Upper lobe of left lung (tissue), 6 donors: ENCODE measurements at regions not wholly inside any gene's neighbourhood (a gene's known extent, or its start where the extent isn't known, plus 50 kb on each side); places are given as distances from the start of the nearest gene placed in this dataset.

Experiments
- ATAC-seq, 2 donors: fragments of 200-7000 bp; cut with Tn5 transposase; one replicate each; pipeline ENCODE4 v1.9.1; 2022; ENCODE audit warnings: mild to moderate bottlenecking in 2 of 2, moderate library complexity in 2 of 2; ENCODE audit not compliant: low FRiP score in 2 of 2
- DNase-seq, 2 donors: peaks; one replicate each; pipeline ENCODE4 v3.0.0-alpha.2; 2019 to 2020
- H3K27ac ChIP-seq, 4 donors: fragments of 200-600 bp; sonication (generic); one replicate each; pipeline ENCODE4 v1.5.1; 2016 to 2019
- H3K27me3 ChIP-seq, 4 donors: fragments of 200-600 bp; sonication (generic); one replicate each; pipeline ENCODE4 v1.5.1; 2017 to 2019
- H3K36me3 ChIP-seq, 4 donors: fragments of 200-600 bp; sonication (generic); one replicate each; pipeline ENCODE4 v1.5.1; 2016 to 2019
- H3K4me1 ChIP-seq, 4 donors: fragments of 200-600 bp; sonication (generic); one replicate each; pipeline ENCODE4 v1.5.1; 2018 to 2019
- H3K4me3 ChIP-seq, 4 donors: fragments of 200-600 bp; sonication (generic); one replicate each; pipeline ENCODE4 v1.5.1; 2017 to 2019; ENCODE audit warnings: mild to moderate bottlenecking in 2 of 4, moderate library complexity in 1 of 4
- H3K9me3 ChIP-seq, 4 donors: fragments of 200-600 bp; sonication (generic); one replicate each; pipeline ENCODE4 v1.5.1; 2018 to 2019
- CTCF ChIP-seq, 6 experiments: fragments of 450-650 bp in 4 of 6; fragments of 200-600 bp in 2 of 6; sonication (generic) in 2 of 6; IDR thresholded peaks; one replicate each; pipeline ENCODE4 v1.5.1; 2016 to 2019; ENCODE audit warnings: antibody characterized with exemption in 6 of 6
- EP300 ChIP-seq, 4 donors: sonication (generic); formaldehyde crosslinking; IDR thresholded peaks; one replicate each; pipeline ENCODE4 v1.5.1; 2017; ENCODE audit warnings: antibody characterized with exemption in 4 of 4, control low read depth in 2 of 4
- POLR2A ChIP-seq, 4 donors: fragments of 450-650 bp; IDR thresholded peaks; one replicate each; pipeline ENCODE4 v1.5.1; 2016 to 2017; ENCODE audit warnings: antibody characterized with exemption in 4 of 4, mild to moderate bottlenecking in 2 of 4
- POLR2AphosphoS5 ChIP-seq, 2 donors: sonication (generic); formaldehyde crosslinking; IDR thresholded peaks; one replicate each; pipeline ENCODE4 v1.5.1; 2017; ENCODE audit warnings: antibody characterized with exemption in 2 of 2
- WGBS, 2 donors: methylation state at CpG; one replicate each; pipeline ENCODE4 v1.1.5; 2017 to 2018; 5-methylcytosine and 5-hydroxymethylcytosine counted together
- donor health status: DM: no; HTN: no; CAD: no; lungs with moderate emphysema.
- donor health status: DM: no; HTN: yes; CAD: no; lungs with severe emphysema.

DNA sequence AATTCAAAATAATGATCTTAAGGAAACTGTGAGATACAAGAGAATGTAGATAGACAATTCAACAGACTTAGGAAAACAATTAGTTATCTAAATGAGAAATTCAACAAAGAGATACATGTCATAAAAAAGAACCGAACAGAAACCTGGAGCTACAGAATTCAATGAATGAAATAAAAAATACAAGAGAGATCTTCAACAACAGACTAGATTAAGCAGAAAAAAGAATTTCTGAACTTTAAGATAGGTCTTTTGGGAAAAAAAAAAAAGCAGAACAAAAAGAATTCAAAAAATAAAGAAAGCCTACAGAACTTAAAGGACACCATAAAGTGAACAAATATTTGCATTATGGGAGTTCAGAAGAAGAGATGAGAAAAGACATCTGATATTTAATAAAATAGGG lies 129.1 kb upstream of the FOXK1 start:
- 90 to 96% methylated on average over 1 of the region's 1 CpG for WGBS, 2 donors
- Histone ChIP-seq H3K27ac (no peak overlapping the region), H3K27me3 (no peaks in the 10 kb centered on the region), H3K36me3 (no peaks in the 10 kb centered on the region), H3K4me3 (no peak overlapping the region), H3K9me3 (peaks cover 0 to 19% (median 10%) of the 10 kb centered on the region in 4 donors), H3K4me1 (no peaks in the 10 kb centered on the region)
- DNase-seq (no peak), ATAC-seq (no peak)
- TF ChIP-seq EP300 (IDR thresholded peaks at IDR 0.05) (no peak), POLR2AphosphoS5 (IDR thresholded peaks at IDR 0.05) (no peak), POLR2A (IDR thresholded peaks at IDR 0.05) (no peak), CTCF (IDR thresholded peaks at IDR 0.05) (no peak)

GRCh38 chr7:4556868-4557793 lies 125.0 kb upstream of the FOXK1 start:
- H3K9me3 ChIP-seq, result peaks cover 0 to 19% (median 9%) of the 10 kb centered on the region in 4 donors
- WGBS, 2 donors, result 77 to 78% methylated on average over 17 to 18 of the region's 18 CpGs
- H3K4me1 ChIP-seq, result no peaks in the 10 kb centered on the region
- no peak overlapping the region for H3K27ac ChIP-seq
- no peak for ATAC-seq
- H3K4me3 ChIP-seq, result no peak overlapping the region
- TF ChIP-seq POLR2AphosphoS5 (IDR thresholded peaks at IDR 0.05), result no peak
- TF ChIP-seq EP300 (IDR thresholded peaks at IDR 0.05), result no peak
- TF ChIP-seq POLR2A (IDR thresholded peaks at IDR 0.05), result no peak
- no peak for TF ChIP-seq CTCF (IDR thresholded peaks at IDR 0.05)
- no peak for DNase-seq
- H3K27me3 ChIP-seq, result no peaks in the 10 kb centered on the region
- no peaks in the 10 kb centered on the region for H3K36me3 ChIP-seq

DNA sequence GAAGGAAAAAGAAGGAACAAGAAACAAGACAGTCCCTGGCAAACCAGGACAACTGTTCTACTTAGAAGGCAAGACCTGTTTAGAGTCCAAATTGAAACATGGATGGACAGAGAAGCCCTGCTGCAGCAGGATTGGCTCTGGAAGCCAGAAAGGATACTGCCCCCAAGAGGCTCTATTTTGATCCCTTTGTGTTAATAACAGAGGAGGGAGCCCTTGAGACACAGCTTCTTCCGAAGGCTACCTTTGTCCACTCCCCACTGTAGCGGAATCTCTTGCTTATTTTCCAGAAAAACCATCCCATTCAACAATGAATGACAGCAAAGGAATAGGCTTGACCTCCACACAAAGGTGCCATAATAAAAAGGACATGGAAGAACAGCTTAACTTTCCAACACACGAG lies 120.3 kb upstream of the FOXK1 start:
- Histone ChIP-seq H3K4me1 (no peaks in the 10 kb centered on the region), H3K9me3 (no peaks in the 10 kb centered on the region), H3K27me3 (no peaks in the 10 kb centered on the region), H3K36me3 (no peaks in the 10 kb centered on the region), H3K4me3 (no peak overlapping the region), H3K27ac (no peak overlapping the region)
- DNase-seq (no peak), ATAC-seq (no peak)
- 37 to 61% methylated on average over 3 of the region's 3 CpGs for WGBS, 2 donors
- TF ChIP-seq EP300 (IDR thresholded peaks at IDR 0.05), result no peak
- no peak for TF ChIP-seq POLR2A (IDR thresholded peaks at IDR 0.05)
- no peak for TF ChIP-seq POLR2AphosphoS5 (IDR thresholded peaks at IDR 0.05)

DNA sequence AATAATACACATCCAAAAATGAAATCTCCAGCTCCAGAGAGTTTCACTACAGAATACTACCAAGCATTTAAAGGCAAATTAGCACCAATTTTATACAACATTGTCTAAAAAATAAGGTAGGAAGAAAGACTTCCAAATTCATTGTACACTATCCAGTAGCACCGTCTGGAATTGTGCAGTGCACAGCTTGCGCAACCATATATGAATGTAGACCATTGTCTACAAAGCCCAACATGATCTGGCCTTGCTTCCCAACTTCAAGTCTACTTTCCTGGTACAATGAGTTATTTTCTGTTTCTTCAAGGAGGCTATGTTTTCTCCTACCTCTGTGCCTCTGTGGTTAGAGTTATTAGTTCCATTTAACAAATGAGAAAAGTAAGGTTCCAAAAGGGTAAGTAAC lies 115.4 kb upstream of the FOXK1 start:
- WGBS, 2 donors, result 83 to 96% methylated on average over 2 of the region's 2 CpGs

GRCh38 chr7:4574851-4575250 lies 107.2 kb upstream of the FOXK1 start:
- Histone ChIP-seq H3K36me3 (no peaks in the 10 kb centered on the region), H3K4me1 (no peaks in the 10 kb centered on the region), H3K27me3 (no peaks in the 10 kb centered on the region), H3K9me3 (no peaks in the 10 kb centered on the region), H3K4me3 (no peak overlapping the region), H3K27ac (no peak overlapping the region)
- TF ChIP-seq CTCF (IDR thresholded peaks at IDR 0.05), result no peak
- TF ChIP-seq POLR2AphosphoS5 (IDR thresholded peaks at IDR 0.05), result no peak
- no peak for TF ChIP-seq POLR2A (IDR thresholded peaks at IDR 0.05)
- no peak for TF ChIP-seq EP300 (IDR thresholded peaks at IDR 0.05)
- ATAC-seq (no peak), DNase-seq (no peak)

More for the DNA sequence above, 115.4 kb upstream of the FOXK1 start:
- H3K27me3 ChIP-seq, result no peaks in the 10 kb centered on the region
- DNase-seq, result no peak
- no peaks in the 10 kb centered on the region for H3K36me3 ChIP-seq
- no peaks in the 10 kb centered on the region for H3K9me3 ChIP-seq
- no peak overlapping the region for H3K27ac ChIP-seq
- no peak for ATAC-seq
- no peak for TF ChIP-seq POLR2A (IDR thresholded peaks at IDR 0.05)
- TF ChIP-seq CTCF (IDR thresholded peaks at IDR 0.05), result no peak
- TF ChIP-seq EP300 (IDR thresholded peaks at IDR 0.05), result no peak
- no peak for TF ChIP-seq POLR2AphosphoS5 (IDR thresholded peaks at IDR 0.05)
- no peaks in the 10 kb centered on the region for H3K4me1 ChIP-seq
- H3K4me3 ChIP-seq, result no peak overlapping the region
